ENCODE measurements at regions not wholly inside any gene's neighbourhood (a gene's known extent, or its start where the extent isn't known, plus 50 kb on each side); places are given as distances from the start of the nearest gene placed in this dataset.

- DNase-seq = no peak
These were observed 241.6 kb downstream of the SYK start for GRCh38 chr9:91043056-91043810.

- no peak for DNase-seq
These were observed 242.2 kb downstream of the SYK start for GRCh38 chr9:91043811-91044175.

GRCh38 chr9:91044354-91044753, 242.7 kb downstream of the SYK start:
- no peak for DNase-seq

- no peak for DNase-seq
These were observed 243.4 kb downstream of the SYK start for GRCh38 chr9:91045041-91045440.

GRCh38 chr9:91047529-91047928, 245.9 kb downstream of the SYK start:
- no peak for DNase-seq

GRCh38 chr9:91047993-91048607, 246.5 kb downstream of the SYK start:
- DNase-seq = no peak

- no peak for DNase-seq
These were observed 247.1 kb downstream of the SYK start for GRCh38 chr9:91048749-91049148.

GRCh38 chr9:91053824-91054223, 252.2 kb downstream of the SYK start:
- no peak for DNase-seq

- no peak for DNase-seq
These were observed 254.2 kb downstream of the SYK start for GRCh38 chr9:91055845-91056244.

- no peak for DNase-seq
These were observed 254.9 kb downstream of the SYK start for GRCh38 chr9:91056486-91056885.

- DNase-seq = no peak
These were observed 255.3 kb downstream of the SYK start for GRCh38 chr9:91056917-91057316.

- DNase-seq = no peak
These were observed 258.1 kb downstream of the SYK start for GRCh38 chr9:91059713-91060112.

- no peak for DNase-seq
These were observed 259.1 kb downstream of the SYK start for GRCh38 chr9:91060520-91061343.

- DNase-seq = no peak
These were observed 259.9 kb downstream of the SYK start for GRCh38 chr9:91061506-91061905.

- DNase-seq = no peak
These were observed 260.7 kb downstream of the SYK start for GRCh38 chr9:91062281-91062680.

GRCh38 chr9:91063471-91063870, 261.9 kb downstream of the SYK start:
- DNase-seq = no peak

GRCh38 chr9:91065231-91066041, 263.8 kb downstream of the SYK start:
- DNase-seq = no peak

GRCh38 chr9:91066042-91066415, 264.4 kb downstream of the SYK start:
- no peak for DNase-seq

GRCh38 chr9:91066856-91067255, 265.2 kb downstream of the SYK start:
- no peak for DNase-seq

- no peak for DNase-seq
These were observed 265.8 kb downstream of the SYK start for GRCh38 chr9:91067306-91067860.

GRCh38 chr9:91071184-91071990, 269.8 kb downstream of the SYK start:
- no peak for DNase-seq

Measured in CD4-positive, alpha-beta T cell treated with Interferon gamma for 1 hour (primary cell).